Mesenchymal stem cell (in vitro differentiated cells and primary cell): ENCODE measurements at regions not wholly inside any gene's neighbourhood (a gene's known extent, or its start where the extent isn't known, plus 50 kb on each side); places are given as distances from the start of the nearest gene placed in this dataset.
A peak's percentile ranks its signal among the peaks of the same experiment; 100 is the strongest.

Experiments
- DNase-seq: peaks from one replicate; pipeline ENCODE4 v3.0.0-alpha.2; 2013
- H2AFZ ChIP-seq: one replicate; pipeline ENCODE4 v1.6.1; 2013; ENCODE audit warnings: low read depth, mild to moderate bottlenecking, control low read depth, inconsistent platforms, low read length, moderate library complexity
- H2AK5ac ChIP-seq: 2 replicates; pipeline ENCODE4 v1.6.1; 2013; ENCODE audit warnings: low read length, moderate library complexity, mild to moderate bottlenecking, inconsistent platforms; ENCODE audit not compliant: severe bottlenecking
- H2BK120ac ChIP-seq: one replicate; pipeline ENCODE4 v1.6.1; 2013; ENCODE audit warnings: low read depth, mild to moderate bottlenecking, inconsistent platforms, low read length, moderate library complexity
- H2BK12ac ChIP-seq, 2 experiments: one replicate each; pipeline ENCODE4 v1.6.1; 2013; ENCODE audit warnings: inconsistent platforms in 2 of 2, low read length in 2 of 2, mild to moderate bottlenecking in 2 of 2, moderate library complexity in 2 of 2, control low read depth in 1 of 2
- H2BK15ac ChIP-seq: one replicate; pipeline ENCODE4 v1.6.1; 2013; ENCODE audit warnings: mild to moderate bottlenecking, low read depth, inconsistent platforms; ENCODE audit not compliant: poor library complexity, severe bottlenecking
- H2BK5ac ChIP-seq: 2 replicates; pipeline ENCODE4 v1.6.1; 2013; ENCODE audit warnings: low read depth, mild to moderate bottlenecking, low read length, control low read depth, inconsistent platforms; ENCODE audit not compliant: poor library complexity, severe bottlenecking
- H3K14ac ChIP-seq, 2 experiments: one replicate each; pipeline ENCODE4 v1.6.1; 2013; ENCODE audit warnings: inconsistent platforms in 2 of 2, low read length in 2 of 2, control low read depth in 1 of 2, mild to moderate bottlenecking in 1 of 2, moderate library complexity in 1 of 2
- H3K18ac ChIP-seq, 2 experiments: one replicate each; pipeline ENCODE4 v1.6.1; 2013; ENCODE audit warnings: inconsistent platforms in 2 of 2, low read length in 2 of 2, control low read depth in 1 of 2, low read depth in 1 of 2, mild to moderate bottlenecking in 1 of 2
- H3K23ac ChIP-seq, 2 experiments: one replicate each; pipeline ENCODE4 v1.6.1; 2013; ENCODE audit warnings: inconsistent platforms in 2 of 2, low read length in 2 of 2, mild to moderate bottlenecking in 2 of 2, moderate library complexity in 2 of 2, control low read depth in 1 of 2
- H3K27ac ChIP-seq: 2 replicates; pipeline ENCODE4 v1.5.1; 2013; ENCODE audit warnings: mild to moderate bottlenecking, moderate library complexity, low read length, control low read depth, inconsistent platforms; ENCODE audit not compliant: poor library complexity, severe bottlenecking
- H3K27me3 ChIP-seq, 2 experiments: 2 replicates each; pipeline versions ENCODE4 v1.6.1 to v1.7.0; 2013; ENCODE audit warnings: low read length in 2 of 2, mild to moderate bottlenecking in 2 of 2, moderate library complexity in 2 of 2, control low read depth in 1 of 2, inconsistent platforms in 1 of 2; ENCODE audit not compliant: control insufficient read depth in 1 of 2, insufficient read depth in 1 of 2
- H3K36me3 ChIP-seq, 2 experiments: 2 replicates each; pipeline versions ENCODE4 v1.6.1 to v1.7.0; 2013; ENCODE audit warnings: low read length in 2 of 2, control low read depth in 1 of 2, inconsistent platforms in 1 of 2, low read depth in 1 of 2, mild to moderate bottlenecking in 1 of 2; ENCODE audit not compliant: insufficient read depth in 2 of 2, control insufficient read depth in 1 of 2
- H3K4ac ChIP-seq, 2 experiments: one replicate each; pipeline ENCODE4 v1.6.1; 2013; ENCODE audit warnings: inconsistent platforms in 2 of 2, low read length in 2 of 2, mild to moderate bottlenecking in 2 of 2, moderate library complexity in 2 of 2, control low read depth in 1 of 2, low read depth in 1 of 2
- H3K4me1 ChIP-seq: 2 replicates; pipeline ENCODE4 v1.6.1; 2013; ENCODE audit warnings: low read depth, low read length, control low read depth; ENCODE audit not compliant: control insufficient read depth, insufficient read depth
- H3K4me2 ChIP-seq: 2 replicates; pipeline ENCODE4 v1.6.1; 2013; ENCODE audit warnings: low read length, mild to moderate bottlenecking, inconsistent platforms; ENCODE audit not compliant: poor library complexity, severe bottlenecking
- H3K4me3 ChIP-seq, 2 experiments: 2 replicates each; pipeline versions ENCODE4 v1.5.1 to v1.7.0; 2013; ENCODE audit warnings: low read length in 2 of 2, mild to moderate bottlenecking in 2 of 2, control low read depth in 1 of 2, low read depth in 1 of 2; ENCODE audit not compliant: insufficient read depth in 1 of 2
- H3K79me1 ChIP-seq: replicated peaks from 2 replicates; pipeline ENCODE4 v1.6.1; 2013; ENCODE audit warnings: mild to moderate bottlenecking, control low read depth, low read length, inconsistent platforms; ENCODE audit not compliant: poor library complexity, severe bottlenecking
- H3K9ac ChIP-seq: 2 replicates; pipeline ENCODE4 v1.7.0; 2013; ENCODE audit warnings: mild to moderate bottlenecking, low read length, moderate library complexity
- H3K9me3 ChIP-seq: 2 replicates; pipeline ENCODE4 v1.7.0; 2013; ENCODE audit warnings: mild to moderate bottlenecking, low read length; ENCODE audit not compliant: control insufficient read depth
- H4K8ac ChIP-seq: one replicate; pipeline ENCODE4 v1.6.1; 2013; ENCODE audit warnings: inconsistent platforms, mild to moderate bottlenecking, low read length, moderate library complexity
- H4K91ac ChIP-seq: one replicate; pipeline ENCODE4 v1.6.1; 2013; ENCODE audit warnings: mild to moderate bottlenecking, low read length, inconsistent platforms
- WGBS: methylation state at CpG from one replicate; pipeline ENCODE4 v1.1.7; 2013; ENCODE audit warnings: mixed read lengths; 5-methylcytosine and 5-hydroxymethylcytosine counted together

GRCh38 chr3:11093823-11094340, 60.4 kb upstream of the HRH1 start:
- Histone ChIP-seq H3K14ac (no peak overlapping the region), H3K18ac (no peak overlapping the region), H3K4me1 (peaks cover 12% of the 10 kb centered on the region), H3K27me3 (no peaks in the 10 kb centered on the region), H3K79me1 (no peaks in the 10 kb centered on the region), H2BK12ac (no peak overlapping the region), H3K4me2 (no peak overlapping the region), H2BK5ac (no peak overlapping the region), H2AK5ac (peak overlapping the region; percentile 24), H3K23ac (no peak overlapping the region), H2BK120ac (no peak overlapping the region), H2BK15ac (no peak overlapping the region), H3K4me3 (no peak overlapping the region), H3K36me3 (no peaks in the 10 kb centered on the region), H3K27ac (no peak overlapping the region), H2AFZ (no peak overlapping the region), H3K9me3 (no peaks in the 10 kb centered on the region), H3K4ac (no peak overlapping the region), H3K9ac (no peak overlapping the region), H4K8ac (no peak overlapping the region), H4K91ac (no peak overlapping the region)
- 97% methylated on average over 34 of the region's 36 CpGs for WGBS
- no peak for DNase-seq

DNA sequence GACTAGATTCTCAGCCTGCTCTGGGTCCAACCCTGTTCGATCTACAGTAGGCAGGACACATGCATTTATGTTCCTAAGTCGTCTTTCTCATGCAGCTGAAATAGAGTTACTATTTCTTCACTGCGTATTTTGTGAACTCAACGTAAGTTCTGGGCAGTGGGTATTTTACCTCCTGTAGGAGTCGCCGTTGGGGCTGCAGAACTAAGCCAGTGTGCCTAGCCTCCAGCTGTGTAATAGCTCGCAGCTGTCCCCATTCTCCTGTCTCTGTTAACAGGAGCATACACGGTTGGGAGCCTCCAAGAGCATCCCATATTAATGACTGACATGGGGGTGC, 58.4 kb upstream of the HRH1 start:
- Histone ChIP-seq H4K91ac (no peak overlapping the region), H3K18ac (peak overlapping the region in 1 of 2 experiments; percentile 50), H4K8ac (no peak overlapping the region), H2AK5ac (peak overlapping the region; percentile 65), H2BK12ac (peak overlapping the region in 1 of 2 experiments; percentile 65), H3K23ac (peak overlapping the region in 1 of 2 experiments; percentile 11), H3K4me1 (peaks cover 12% of the 10 kb centered on the region), H2AFZ (peak overlapping the region; percentile 1), H2BK5ac (peak overlapping the region; percentile 60), H3K4ac (peak overlapping the region in 1 of 2 experiments; percentile 65), H3K4me2 (peak overlapping the region; percentile 64), H3K27ac (peak overlapping the region; percentile 94), H3K79me1 (no peaks in the 10 kb centered on the region), H3K9ac (peak overlapping the region; percentile 71), H3K4me3 (peak overlapping the region in 1 of 2 experiments; percentile 73), H3K36me3 (no peaks in the 10 kb centered on the region), H3K27me3 (no peaks in the 10 kb centered on the region), H3K9me3 (peaks cover 2% of the 10 kb centered on the region), H2BK120ac (no peak overlapping the region), H3K14ac (no peak overlapping the region), H2BK15ac (no peak overlapping the region)
- WGBS, result 70% methylated on average over 8 of the region's 8 CpGs
- no peak for DNase-seq

DNA sequence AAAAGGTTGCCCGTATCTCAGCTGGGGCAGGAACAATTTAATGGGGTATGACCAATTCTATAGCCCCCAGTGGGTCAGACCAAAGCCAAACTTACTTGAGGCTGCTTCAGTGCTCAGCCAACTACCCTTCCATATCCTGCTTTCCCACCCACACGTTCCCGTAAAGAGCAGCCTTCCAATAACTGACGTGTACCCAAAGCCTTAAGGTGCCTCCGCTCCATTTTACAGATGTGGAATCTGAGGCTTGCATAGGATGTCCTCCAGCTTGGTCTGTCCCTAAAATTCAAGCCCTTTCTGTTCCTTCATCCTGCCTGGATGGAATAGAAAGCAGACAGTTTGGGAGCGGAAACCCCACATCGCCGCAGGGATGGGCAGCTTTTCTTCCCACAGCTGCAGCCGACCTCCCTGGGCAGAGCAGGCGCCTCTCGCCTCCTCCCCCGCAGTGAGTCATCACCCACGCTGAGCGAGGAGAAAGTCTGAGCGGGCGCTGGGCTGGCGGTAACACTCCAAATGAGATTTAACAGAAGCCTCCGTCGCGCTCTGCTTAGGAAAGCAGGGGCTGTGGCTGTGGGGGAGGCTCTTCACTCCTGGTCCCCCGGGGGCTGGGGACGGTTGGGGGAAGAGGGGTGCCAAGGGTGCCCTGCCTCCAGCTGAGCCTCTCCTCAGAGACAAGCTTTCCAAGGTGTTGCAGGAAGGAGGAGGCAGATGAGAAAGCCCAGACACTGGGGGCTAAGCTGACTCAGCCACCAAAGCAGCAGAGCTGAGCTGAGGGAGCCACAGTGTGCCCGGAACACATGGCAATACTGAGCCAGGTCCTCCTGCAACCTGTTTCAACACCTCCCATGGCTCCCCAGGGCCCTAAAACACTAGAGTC, 57.8 kb upstream of the HRH1 start:
- H3K4me1 ChIP-seq, result peaks cover 12% of the 10 kb centered on the region
- no peak overlapping the region for H2BK120ac ChIP-seq
- H3K4me3 ChIP-seq, result peak overlapping the region in 1 of 2 experiments; percentile 73
- WGBS, result 13% methylated on average over 23 of the region's 23 CpGs
- H2BK12ac ChIP-seq, result peak overlapping the region in 1 of 2 experiments; percentile 65
- H3K9me3 ChIP-seq, result peaks cover 4% of the 10 kb centered on the region
- H2AK5ac ChIP-seq, result no peak overlapping the region
- H3K27me3 ChIP-seq, result no peaks in the 10 kb centered on the region
- DNase-seq, result peak; percentile 92
- H3K27ac ChIP-seq, result peak overlapping the region; percentile 94
- no peak overlapping the region for H4K8ac ChIP-seq
- H3K36me3 ChIP-seq, result no peaks in the 10 kb centered on the region
- H2AFZ ChIP-seq, result peak overlapping the region; percentile 1
- peak overlapping the region; percentile 71 for H3K9ac ChIP-seq
- H4K91ac ChIP-seq, result no peak overlapping the region
- no peaks in the 10 kb centered on the region for H3K79me1 ChIP-seq
- peak overlapping the region in 1 of 2 experiments; percentile 50 for H3K18ac ChIP-seq
- peak overlapping the region; percentile 68 for H2BK5ac ChIP-seq
- peak overlapping the region; percentile 64 for H3K4me2 ChIP-seq
- H3K23ac ChIP-seq, result no peak overlapping the region
- no peak overlapping the region for H2BK15ac ChIP-seq
- peak overlapping the region in 1 of 2 experiments; percentile 73 for H3K4ac ChIP-seq
- H3K14ac ChIP-seq, result no peak overlapping the region

- no peak overlapping the region for H3K4me3 ChIP-seq
Observed at GRCh38 chr3:11099306-11099705, 55.0 kb upstream of the HRH1 start.

More at GRCh38 chr3:11099306-11099705, 55.0 kb upstream of the HRH1 start:
- H3K4me1 ChIP-seq, result peaks cover 10% of the 10 kb centered on the region
- H4K8ac ChIP-seq, result no peak overlapping the region
- no peak overlapping the region for H3K4me2 ChIP-seq
- H3K27ac ChIP-seq, result no peak overlapping the region
- DNase-seq, result no peak
- H2BK15ac ChIP-seq, result no peak overlapping the region
- no peak overlapping the region for H4K91ac ChIP-seq
- no peak overlapping the region for H3K4ac ChIP-seq
- no peak overlapping the region for H3K18ac ChIP-seq
- peaks cover 16% of the 10 kb centered on the region for H3K9me3 ChIP-seq
- H3K14ac ChIP-seq, result no peak overlapping the region
- H3K23ac ChIP-seq, result no peak overlapping the region
- H2BK12ac ChIP-seq, result no peak overlapping the region
- H3K79me1 ChIP-seq, result no peaks in the 10 kb centered on the region
- H3K36me3 ChIP-seq, result no peaks in the 10 kb centered on the region
- H2BK120ac ChIP-seq, result no peak overlapping the region
- no peak overlapping the region for H2AFZ ChIP-seq
- no peak overlapping the region for H2AK5ac ChIP-seq
- H3K27me3 ChIP-seq, result no peaks in the 10 kb centered on the region
- no peak overlapping the region for H3K9ac ChIP-seq
- H2BK5ac ChIP-seq, result no peak overlapping the region
